H1 (cell line): ENCODE measurements at regions not wholly inside any gene's neighbourhood (a gene's known extent, or its start where the extent isn't known, plus 50 kb on each side); places are given as distances from the start of the nearest gene placed in this dataset.

ENCODE experiments used
- CTCF ChIA-PET: fragments of 300-600 bp; sonication (Branson Sonifier 250); formaldehyde crosslinking; loops from one replicate; lab custom pipeline; 2021; ENCODE audit not compliant: partially characterized antibody; lab: Charles Lee
- POLR2A ChIA-PET: fragments of 300-600 bp; sonication (Branson Sonifier 250); formaldehyde crosslinking; loops from one replicate; lab custom pipeline; 2021; ENCODE audit warnings: inconsistent platforms; ENCODE audit not compliant: partially characterized antibody; lab: Charles Lee
- DNase-seq, 2 experiments: peaks; one replicate each; pipeline versions ENCODE4 v3.0.0 to v3.0.0-alpha.2; 2010 to 2022; ENCODE audit warnings: low spot score in 2 of 2, low read depth in 1 of 2, mixed read lengths in 1 of 2
- FAIRE-seq: peaks from 2 replicates; lab custom pipeline; 2011; peaks lifted over from hg19 to GRCh38; lab: Jason Lieb, UNC
- H2AFZ ChIP-seq: 2 replicates; pipeline ENCODE4 v1.8.1; 2012; ENCODE audit warnings: low read length, inconsistent platforms
- H2AK5ac ChIP-seq: 2 replicates; pipeline ENCODE4 v1.6.1; 2013; ENCODE audit warnings: low read depth, low read length
- H2BK120ac ChIP-seq: replicated peaks from 2 replicates; pipeline ENCODE3; 2013; ENCODE audit warnings: low read depth, low read length, inconsistent platforms
- H2BK12ac ChIP-seq: 2 replicates; pipeline ENCODE4 v1.6.1; 2013; ENCODE audit warnings: low read depth, low read length
- H2BK15ac ChIP-seq: 2 replicates; pipeline ENCODE4 v1.6.1; 2013; ENCODE audit warnings: low read length
- H2BK20ac ChIP-seq: 2 replicates; pipeline ENCODE4 v1.6.1; 2013; ENCODE audit warnings: low read length
- H2BK5ac ChIP-seq: 2 replicates; pipeline ENCODE4 v1.6.1; 2013; ENCODE audit warnings: low read depth, low read length
- H3K14ac ChIP-seq: 2 replicates; pipeline ENCODE4 v1.6.1; 2013; ENCODE audit warnings: inconsistent platforms; ENCODE audit not compliant: insufficient read length
- H3K18ac ChIP-seq: 2 replicates; pipeline ENCODE4 v1.6.1; 2013; ENCODE audit warnings: low read length; ENCODE audit errors: extremely low read depth
- H3K23ac ChIP-seq: 2 replicates; pipeline ENCODE4 v1.6.1; 2013; ENCODE audit warnings: inconsistent platforms; ENCODE audit not compliant: insufficient read length
- H3K23me2 ChIP-seq: 2 replicates; pipeline ENCODE4 v1.6.1; 2013; ENCODE audit warnings: low read depth, low read length
- H3K27ac ChIP-seq: 2 replicates; pipeline ENCODE4 v1.6.1; 2011; ENCODE audit warnings: low read depth, low read length, inconsistent platforms
- H3K27me3 ChIP-seq, 4 experiments: replicated peaks in 1 of 4; 1 replicate in 1 of 4; 2 replicates in 3 of 4; pipeline versions ENCODE4 v1.6.1 to v1.8.1; 2011 to 2013; ENCODE audit warnings: low read length in 3 of 4, mild to moderate bottlenecking in 3 of 4, inconsistent platforms in 2 of 4, mixed read lengths in 2 of 4, moderate library complexity in 1 of 4; ENCODE audit not compliant: control insufficient read depth in 3 of 4, insufficient read depth in 3 of 4; ENCODE audit errors: extremely low read depth in 1 of 4
- H3K36me3 ChIP-seq, 4 experiments: 2 replicates each; pipeline versions ENCODE4 v1.6.1 to v1.8.1; 2011 to 2013; ENCODE audit warnings: mild to moderate bottlenecking in 4 of 4, low read length in 3 of 4, moderate library complexity in 2 of 4, control low read depth in 1 of 4, inconsistent platforms in 1 of 4; ENCODE audit not compliant: insufficient read depth in 4 of 4, control insufficient read depth in 2 of 4
- H3K4ac ChIP-seq: replicated peaks from 2 replicates; pipeline ENCODE3; 2013; ENCODE audit warnings: low read length, low read depth, mixed read lengths, inconsistent platforms; ENCODE audit not compliant: insufficient read length
- H3K4me1 ChIP-seq, 4 experiments: replicated peaks in 1 of 4; 1 replicate in 1 of 4; 2 replicates in 3 of 4; pipeline versions ENCODE4 v1.6.1 to v1.8.1; 2011 to 2013; ENCODE audit warnings: low read length in 3 of 4, inconsistent platforms in 2 of 4, mixed read lengths in 1 of 4; ENCODE audit not compliant: insufficient read depth in 4 of 4, control insufficient read depth in 3 of 4
- H3K4me2 ChIP-seq, 2 experiments: 2 replicates each; pipeline versions ENCODE4 v1.6.1 to v1.8.1; 2011 to 2013; ENCODE audit warnings: low read depth in 2 of 2, low read length in 2 of 2, control low read depth in 1 of 2, inconsistent platforms in 1 of 2, mild to moderate bottlenecking in 1 of 2; ENCODE audit not compliant: insufficient read depth in 1 of 2
- H3K4me3 ChIP-seq, 4 experiments: fragments of 200-600, 300-600 bp in 1 of 4; sonication (generic), shearing (Covaris generic), sonication (Bioruptor Twin) in 1 of 4; 2 replicates each; pipeline versions ENCODE4 v1.5.1 to v1.8.1; 2011 to 2016; ENCODE audit warnings: low read length in 4 of 4, low read depth in 3 of 4, control low read depth in 2 of 4, inconsistent platforms in 2 of 4, mild to moderate bottlenecking in 2 of 4, mixed read lengths in 1 of 4, moderate library complexity in 1 of 4; ENCODE audit not compliant: insufficient read depth in 2 of 4; ENCODE audit errors: extremely low read depth in 1 of 4
- H3K56ac ChIP-seq: replicated peaks from 2 replicates; pipeline ENCODE3; 2013; ENCODE audit warnings: low read depth, mild to moderate bottlenecking, mixed read lengths, low read length, inconsistent platforms; ENCODE audit not compliant: insufficient read length
- H3K79me1 ChIP-seq: 2 replicates; pipeline ENCODE4 v1.6.1; 2013; ENCODE audit warnings: low read depth, low read length, control low read depth
- H3K79me2 ChIP-seq, 2 experiments: 2 replicates each; pipeline versions ENCODE4 v1.6.1 to v1.8.1; 2012 to 2013; ENCODE audit warnings: low read length in 2 of 2, mild to moderate bottlenecking in 2 of 2, inconsistent platforms in 1 of 2; ENCODE audit not compliant: insufficient read depth in 2 of 2, control insufficient read depth in 1 of 2
- H3K9ac ChIP-seq, 4 experiments: replicated peaks in 1 of 4; 1 replicate in 1 of 4; 2 replicates in 3 of 4; pipeline versions ENCODE4 v1.6.1 to v1.8.1; 2011 to 2013; ENCODE audit warnings: low read depth in 3 of 4, low read length in 3 of 4, control low read depth in 2 of 4, mild to moderate bottlenecking in 2 of 4, moderate library complexity in 2 of 4, inconsistent platforms in 1 of 4; ENCODE audit errors: extremely low read depth in 1 of 4
- H3K9me3 ChIP-seq, 2 experiments: 2 replicates each; pipeline versions ENCODE4 v1.6.1 to v1.8.1; 2012 to 2013; ENCODE audit warnings: mild to moderate bottlenecking in 2 of 2, moderate library complexity in 2 of 2, control low read depth in 1 of 2, inconsistent platforms in 1 of 2, low read depth in 1 of 2, low read length in 1 of 2, mixed read lengths in 1 of 2; ENCODE audit not compliant: insufficient read depth in 2 of 2
- H4K20me1 ChIP-seq, 2 experiments: replicated peaks in 1 of 2; 2 replicates each; pipeline versions ENCODE3 to v1.8.1; 2011 to 2013; ENCODE audit warnings: inconsistent platforms in 2 of 2, low read length in 2 of 2, mild to moderate bottlenecking in 1 of 2; ENCODE audit not compliant: insufficient read depth in 2 of 2, control insufficient read depth in 1 of 2
- H4K5ac ChIP-seq: 2 replicates; pipeline ENCODE4 v1.6.1; 2013; ENCODE audit warnings: low read length, low read depth, mixed read lengths, inconsistent platforms; ENCODE audit not compliant: insufficient read length
- H4K8ac ChIP-seq: 2 replicates; pipeline ENCODE4 v1.8.0; 2013; ENCODE audit warnings: mild to moderate bottlenecking, moderate library complexity, low read length, inconsistent platforms; ENCODE audit not compliant: insufficient read depth; ENCODE audit errors: extremely low read depth
- H4K91ac ChIP-seq: replicated peaks from 2 replicates; pipeline ENCODE3; 2013; ENCODE audit warnings: low read length, mixed read lengths, inconsistent platforms; ENCODE audit not compliant: insufficient read length
- BCL11A ChIP-seq, 2 experiments: IDR thresholded peaks; one replicate each; pipeline ENCODE4 v1.6.1; 2011; ENCODE audit warnings: low read depth in 2 of 2, low read length in 2 of 2, mild to moderate bottlenecking in 2 of 2
- TCF12 ChIP-seq: IDR thresholded peaks from 2 replicates; pipeline ENCODE4 v1.6.1; 2011; ENCODE audit warnings: low read depth, mild to moderate bottlenecking, low read length
- WGBS, 2 experiments: shearing (Covaris generic) in 1 of 2; methylation state at CpG; one replicate each; pipeline versions ENCODE4 v1.1.6 to v1.1.7; 2013 to 2015; ENCODE audit warnings: low lambda C conversion rate in 2 of 2, mixed read lengths in 2 of 2, inconsistent platforms in 1 of 2, low coverage in 1 of 2, missing lambda C conversion rate in 1 of 2; ENCODE audit not compliant: insufficient replicate concordance in 2 of 2, insufficient coverage in 1 of 2, insufficient read length in 1 of 2; ENCODE audit errors: extremely low coverage in 1 of 2, missing lambda C conversion rate in 1 of 2; 5-methylcytosine and 5-hydroxymethylcytosine counted together

DNA sequence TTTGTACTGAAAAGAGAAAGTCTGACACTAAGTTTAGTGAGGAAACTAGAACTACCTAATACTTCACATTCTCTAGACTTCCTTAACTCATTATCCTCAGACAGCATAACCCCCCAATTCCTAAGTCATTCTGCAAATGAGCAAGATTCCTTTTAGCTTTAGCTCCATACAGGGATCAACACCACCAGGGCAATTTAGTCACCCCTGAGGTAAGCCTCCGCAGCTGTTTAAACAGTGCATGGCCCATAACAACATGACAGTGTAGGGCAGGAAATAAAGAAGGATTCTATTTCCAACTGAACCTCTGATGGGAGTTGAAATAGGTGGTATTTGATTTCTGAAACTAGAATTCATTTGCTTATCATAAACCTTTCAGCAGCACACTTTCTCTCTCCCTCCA lies 112.8 kb upstream of the DKK2 start:
- Histone ChIP-seq H3K4me1 (peaks cover 0 to 12% (median 0%) of the 10 kb centered on the region in 4 experiments; a peak in 1 of 7 replicates), H4K8ac (no peak overlapping the region), H2BK12ac (no peak overlapping the region), H3K14ac (no peak overlapping the region), H3K4me3 (no peak overlapping the region), H2BK120ac (no peak overlapping the region), H2BK20ac (no peak overlapping the region), H3K4me2 (no peak overlapping the region), H3K23me2 (no peaks in the 10 kb centered on the region; the same call in 1 of the 2 replicates), H2AK5ac (no peak overlapping the region), H3K9ac (no peak overlapping the region), H3K27ac (no peak overlapping the region), H3K27me3 (no peaks in the 10 kb centered on the region), H2BK15ac (no peak overlapping the region), H3K4ac (no peak overlapping the region), H4K5ac (no peak overlapping the region), H3K79me1 (no peaks in the 10 kb centered on the region), H3K79me2 (no peaks in the 10 kb centered on the region), H3K36me3 (no peaks in the 10 kb centered on the region), H4K20me1 (no peaks in the 10 kb centered on the region), H3K23ac (no peak overlapping the region), H3K56ac (peak overlapping the region; percentile 73), H3K9me3 (no peaks in the 10 kb centered on the region), H2BK5ac (no peak overlapping the region), H2AFZ (0 out of 2 replicates have a peak overlapping the region, but pooled peaks have one; percentile 59), H3K18ac (no peak overlapping the region), H4K91ac (no peak overlapping the region)
- 87% methylated on average over 1 of the region's 1 CpG; no CpG with 5 or more reads in 1 of the 2 experiments for WGBS, 2 experiments
- no peak for TF ChIP-seq BCL11A (IDR thresholded peaks at IDR 0.05; ENCODE audit: low read depth in 2 of 2, low read length in 2 of 2)
- 0 out of 2 replicates have a peak, but pooled peaks have one; percentile 21 for TF ChIP-seq TCF12
- ChIA-PET POLR2A (no interaction called here), CTCF (no interaction called here)
- DNase-seq: no peak
- no peak for FAIRE-seq
